ENCODE measurements at regions not wholly inside any gene's neighbourhood (a gene's known extent, or its start where the extent isn't known, plus 50 kb on each side); places are given as distances from the start of the nearest gene placed in this dataset.
A peak's percentile ranks its signal among the peaks of the same experiment; 100 is the strongest.

GRCh38 chr6:139545206-139546105, 171.0 kb upstream of the CITED2 start:
- DNase-seq (ENCODE audit: low read depth in 2 of 2) = no peak

DNA sequence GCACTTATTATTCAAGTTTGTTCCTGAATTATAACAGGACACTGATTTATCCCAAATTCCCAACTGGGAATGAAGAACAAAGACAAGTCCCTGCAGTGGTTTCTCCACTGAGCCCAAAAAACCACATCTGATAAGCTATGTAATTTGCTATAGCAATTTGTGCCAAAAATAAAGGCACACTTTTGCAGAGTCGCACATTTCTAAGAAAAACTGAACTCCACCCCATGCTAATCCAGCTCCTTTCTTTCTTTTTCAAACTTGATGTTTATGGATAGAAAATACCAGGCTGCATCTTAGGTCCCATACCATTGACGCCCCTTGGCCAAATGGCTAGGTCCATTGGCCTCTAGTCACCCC, 170.2 kb upstream of the CITED2 start:
- DNase-seq (ENCODE audit: low read depth in 2 of 2) = no peak

DNA sequence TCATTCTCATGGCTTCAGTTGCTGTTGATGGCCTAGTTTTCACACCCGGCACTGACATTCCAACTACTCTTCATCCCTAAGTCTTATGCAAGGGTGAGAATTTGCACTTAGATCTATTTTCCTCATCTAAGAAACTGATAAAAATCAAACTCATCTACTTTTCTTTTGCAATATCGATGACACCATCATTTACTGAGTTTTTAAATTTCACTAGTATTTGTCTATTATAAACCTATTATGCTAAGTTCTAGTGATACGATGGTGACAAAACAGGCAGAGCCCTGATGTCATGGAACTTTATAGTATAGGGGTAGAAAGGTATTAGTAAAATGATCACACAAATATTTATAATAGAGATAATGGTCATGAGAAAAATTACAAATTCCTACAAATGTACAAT, 167.9 kb upstream of the CITED2 start:
- no peak for DNase-seq (ENCODE audit: low read depth in 2 of 2)

DNA sequence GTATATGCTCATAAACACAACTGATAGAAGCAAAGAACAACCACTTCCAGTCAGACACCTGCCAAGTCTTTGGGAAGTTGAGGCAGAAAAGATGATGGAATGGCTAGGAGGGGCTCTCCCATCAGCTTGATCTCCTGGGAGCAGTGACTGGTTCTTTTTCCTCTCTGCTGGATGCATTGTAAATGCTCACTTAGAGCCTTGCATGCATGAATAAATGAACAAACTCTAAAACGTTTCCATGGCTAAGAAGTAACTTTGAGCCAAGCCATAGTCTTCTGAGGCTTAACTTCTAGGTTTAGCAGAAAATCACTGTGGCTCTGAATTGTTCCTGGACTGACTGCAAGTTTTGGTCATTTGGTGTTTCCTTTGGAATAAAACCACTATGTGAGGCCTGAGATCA, 166.4 kb upstream of the CITED2 start:
- no peak for DNase-seq (ENCODE audit: low read depth in 2 of 2)

- peak; percentile 8 to 17 for DNase-seq (ENCODE audit: low read depth in 2 of 2)
Measured at GRCh38 chr6:139540276-139540675, 165.8 kb upstream of the CITED2 start.

DNA sequence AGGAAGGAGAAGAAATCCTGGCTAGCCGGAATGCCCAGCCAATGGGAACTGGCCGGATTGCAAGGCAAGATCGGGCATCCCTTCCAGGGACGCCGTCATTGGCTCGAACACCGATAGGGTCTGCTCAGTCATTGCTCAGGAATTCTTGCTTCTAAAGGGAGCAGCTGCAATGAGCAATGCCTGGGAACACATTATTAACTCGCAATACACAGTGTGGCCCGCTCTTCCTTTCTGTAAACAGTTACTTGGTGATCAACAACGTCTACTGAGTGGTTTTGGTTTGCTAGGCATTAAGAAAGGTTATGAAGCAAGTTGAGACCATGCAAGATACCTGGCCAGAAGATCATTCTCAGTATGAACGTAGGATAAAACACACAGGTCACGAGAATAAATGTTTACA, 165.4 kb upstream of the CITED2 start:
- no peak for DNase-seq (ENCODE audit: low read depth in 2 of 2)

- DNase-seq (ENCODE audit: low read depth in 2 of 2) = no peak
Measured at GRCh38 chr6:139538366-139538765, 163.9 kb upstream of the CITED2 start.

DNA sequence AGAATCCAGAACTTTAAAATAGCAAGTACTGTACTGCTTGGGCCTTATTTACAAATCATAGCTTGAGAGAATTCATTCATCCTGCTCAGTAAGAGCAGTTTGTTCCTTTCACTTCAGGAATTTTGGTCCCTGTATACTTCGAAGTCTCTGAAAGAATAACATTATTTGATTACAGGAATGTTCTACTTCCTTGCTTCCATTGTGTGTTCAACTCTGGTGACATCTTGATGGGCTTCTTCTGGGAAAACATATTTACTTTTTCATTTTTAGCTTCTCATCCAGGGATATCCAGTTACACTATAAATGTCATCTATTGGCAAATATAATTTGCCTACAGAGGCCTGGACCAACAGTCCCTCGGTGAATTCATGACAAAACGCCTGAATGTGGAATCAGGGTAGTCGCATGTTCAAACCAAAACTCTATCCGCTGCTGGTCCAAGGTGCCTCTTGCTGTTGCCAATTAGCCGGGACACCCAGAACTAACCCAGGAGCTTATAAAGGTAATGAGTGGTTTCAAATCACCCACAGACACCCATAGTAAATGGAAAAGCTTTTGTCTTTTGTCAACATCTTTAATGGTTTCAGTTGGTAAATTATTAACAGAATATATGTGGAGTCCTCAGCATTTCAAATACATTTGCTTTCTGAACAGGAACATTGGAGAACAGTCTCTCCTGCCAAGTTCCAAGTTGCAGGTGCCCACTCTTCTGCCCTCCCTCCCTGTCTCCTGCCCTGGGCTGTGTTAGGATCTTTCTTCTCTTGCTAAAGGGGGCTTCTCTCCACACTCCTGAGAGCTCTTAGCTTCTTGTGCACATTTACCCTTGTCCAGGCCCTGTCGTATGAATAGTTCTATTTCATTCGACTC, 162.5 kb upstream of the CITED2 start:
- no peak for DNase-seq (ENCODE audit: low read depth in 2 of 2)

- DNase-seq (ENCODE audit: low read depth in 2 of 2) = no peak
Measured at GRCh38 chr6:139534472-139535115, 160.1 kb upstream of the CITED2 start.

GRCh38 chr6:139533573-139534471, 159.4 kb upstream of the CITED2 start:
- no peak for DNase-seq (ENCODE audit: low read depth in 2 of 2)

GRCh38 chr6:139533171-139533570, 158.7 kb upstream of the CITED2 start:
- no peak for DNase-seq (ENCODE audit: low read depth in 2 of 2)

DNA sequence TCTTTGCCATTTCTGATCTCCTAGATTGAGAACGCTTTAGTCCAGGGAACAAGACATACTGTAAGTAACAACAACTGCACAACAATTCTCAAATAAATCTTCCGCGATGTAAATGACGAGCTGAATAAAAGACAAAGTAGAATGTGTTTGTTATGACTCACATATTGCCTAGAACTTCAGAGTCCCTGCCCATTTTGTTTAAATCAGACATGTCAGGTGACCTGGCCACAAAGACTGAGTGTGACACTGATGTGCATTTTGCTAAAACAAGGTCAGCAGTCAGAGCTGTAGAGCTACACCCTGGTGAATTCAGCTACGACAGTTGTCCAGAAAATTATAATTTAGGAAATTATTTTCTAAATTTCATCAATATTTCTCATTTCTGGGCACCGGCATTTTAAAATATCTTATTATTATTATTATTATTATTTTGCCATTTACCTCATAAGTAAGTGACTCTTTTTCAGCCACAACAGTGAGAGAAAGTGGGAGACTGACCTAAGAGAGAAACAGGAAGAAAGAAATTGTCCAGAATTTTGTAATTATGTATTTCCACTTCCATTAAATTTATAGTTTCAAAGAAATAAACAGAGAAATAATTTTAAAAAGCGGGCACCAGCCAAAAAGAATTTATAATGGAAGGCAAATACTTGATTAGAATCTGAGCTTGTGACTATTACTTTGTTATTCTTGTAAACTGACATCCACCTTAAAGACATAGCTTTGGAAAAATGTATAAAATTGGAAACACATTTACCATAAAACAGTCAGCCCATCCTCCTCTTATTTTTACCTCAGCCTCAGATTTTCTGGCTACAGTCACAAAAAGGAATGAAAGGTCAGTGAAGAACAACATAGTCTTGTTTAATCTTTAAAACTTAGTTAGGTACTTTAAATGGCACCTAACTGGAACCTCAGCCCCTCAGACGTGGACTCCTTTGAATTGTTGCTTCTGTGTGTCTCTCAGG, 157.0 kb upstream of the CITED2 start:
- DNase-seq (ENCODE audit: low read depth in 2 of 2) = peak in 1 of 2 donors; percentile 29

- no peak for DNase-seq (ENCODE audit: low read depth in 2 of 2)
Measured at GRCh38 chr6:139530561-139530960, 156.1 kb upstream of the CITED2 start.

DNA sequence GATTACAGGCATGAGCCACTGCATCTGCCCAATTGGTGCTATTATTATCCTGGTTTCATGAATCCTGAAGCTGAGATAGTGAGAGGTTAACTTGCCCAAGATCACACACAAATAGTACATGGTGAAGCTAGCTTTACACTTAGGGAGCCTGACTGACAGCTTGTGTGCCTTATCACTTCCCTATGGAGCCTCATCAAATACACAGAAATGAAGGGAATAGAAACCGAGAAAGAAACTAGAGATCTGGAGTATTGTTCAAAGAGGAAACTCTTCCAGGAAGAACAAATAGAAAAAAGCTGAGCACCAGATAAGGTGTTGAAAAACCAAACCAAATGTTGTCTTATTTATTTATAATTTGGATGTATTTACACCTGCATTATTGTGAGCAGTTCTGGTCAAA, 155.0 kb upstream of the CITED2 start:
- no peak for DNase-seq (ENCODE audit: low read depth in 2 of 2)

- no peak for DNase-seq (ENCODE audit: low read depth in 2 of 2)
Measured at GRCh38 chr6:139528471-139528870, 154.0 kb upstream of the CITED2 start.

- no peak for DNase-seq (ENCODE audit: low read depth in 2 of 2)
Measured at GRCh38 chr6:139525415-139525814, 151.0 kb upstream of the CITED2 start.

DNA sequence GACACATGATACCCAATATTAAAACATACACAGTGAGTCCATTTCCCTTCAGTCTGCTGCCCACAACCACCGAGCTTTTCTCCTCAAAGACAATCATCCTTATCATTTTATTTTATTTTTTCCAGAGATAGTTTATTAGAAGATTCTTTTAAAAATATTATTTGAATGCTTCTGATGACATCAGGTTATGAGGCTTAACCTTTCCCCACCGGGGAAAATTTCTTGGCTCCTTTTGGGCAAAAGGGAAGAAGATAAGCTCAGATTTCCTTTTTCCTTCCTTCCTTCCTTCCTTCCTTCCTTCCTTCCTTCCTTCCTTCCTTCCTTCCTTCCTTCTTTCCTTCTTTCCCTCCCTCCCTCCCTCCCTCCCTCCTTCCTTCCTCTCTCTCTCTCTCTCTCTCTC, 149.5 kb upstream of the CITED2 start:
- no peak for DNase-seq (ENCODE audit: low read depth in 2 of 2)

DNA sequence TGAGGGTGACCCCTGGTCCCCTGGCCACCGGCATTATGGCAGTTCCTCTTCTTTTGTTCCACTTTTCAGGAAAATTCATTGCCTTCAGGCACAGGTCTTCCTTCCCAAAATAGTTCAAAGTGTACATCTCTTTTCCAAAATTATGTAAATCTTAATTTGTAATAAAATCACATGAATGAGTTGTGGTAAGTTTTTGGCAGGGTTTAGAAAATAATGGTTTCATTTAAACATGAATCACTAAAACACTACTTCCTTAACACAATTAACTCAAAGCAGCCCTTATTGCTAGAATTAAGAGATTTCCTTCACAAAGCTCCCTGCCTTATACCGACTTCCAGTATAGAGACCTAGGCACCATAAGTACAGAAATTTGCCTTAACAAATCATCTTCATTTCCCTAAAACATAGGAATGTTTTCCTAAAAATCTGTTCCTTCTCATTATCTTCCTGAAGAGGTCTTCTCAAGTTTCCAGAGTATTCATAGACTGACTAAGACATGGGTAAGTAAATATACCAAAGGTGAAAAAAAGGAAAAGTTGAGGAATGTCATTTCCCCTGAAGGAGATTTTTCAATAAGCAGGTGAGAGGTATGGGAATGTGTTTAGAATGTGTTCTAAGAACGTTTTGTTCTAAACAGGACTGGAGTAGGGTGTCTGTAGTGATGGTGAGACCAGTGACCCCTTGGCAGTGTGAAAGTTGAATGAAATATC, 148.2 kb upstream of the CITED2 start:
- no peak for DNase-seq (ENCODE audit: low read depth in 2 of 2)

GRCh38 chr6:139521338-139521737, 146.9 kb upstream of the CITED2 start:
- no peak for DNase-seq (ENCODE audit: low read depth in 2 of 2)
